B cell (primary cell): ENCODE measurements at regions not wholly inside any gene's neighbourhood (a gene's known extent, or its start where the extent isn't known, plus 50 kb on each side); places are given as distances from the start of the nearest gene placed in this dataset.
"Not testable (repeated sequence)": the region's sequence is repeated elsewhere in the genome, so short reads cannot be mapped to it uniquely, and the experiment has no call there.

ENCODE experiments used
- ATAC-seq: fragments of 200-7000 bp; cut with Tn5 transposase; one replicate; pipeline ENCODE4 v1.10.0; 2021; ENCODE audit warnings: low read depth, mild to moderate bottlenecking, moderate number of reproducible peaks, moderate library complexity
- CTCF ChIA-PET: fragments of 350-600 bp; sonication (Branson Sonifier 250); formaldehyde crosslinking; loops from one replicate; lab custom pipeline; 2021; ENCODE audit warnings: antibody characterized with exemption, inconsistent platforms; lab: Charles Lee
- POLR2A ChIA-PET: fragments of 350-600 bp; sonication (Branson Sonifier 250); formaldehyde crosslinking; loops from one replicate; lab custom pipeline; 2021; ENCODE audit warnings: antibody characterized with exemption; lab: Charles Lee
- DNase-seq: peaks from one replicate; pipeline ENCODE4 v3.0.0; 2013
- H2AFZ ChIP-seq: 2 replicates; pipeline ENCODE4 v1.6.1; 2012; ENCODE audit warnings: mild to moderate bottlenecking, low read depth, low read length; ENCODE audit not compliant: insufficient read depth, poor library complexity, severe bottlenecking
- H3K27ac ChIP-seq, 2 donors: 1 replicate in 1 of 2; 2 replicates in 1 of 2; pipeline ENCODE4 v1.5.1; 2012 to 2013; ENCODE audit warnings: low read length in 2 of 2, mild to moderate bottlenecking in 2 of 2, moderate library complexity in 1 of 2
- H3K27me3 ChIP-seq, 4 experiments: fragments of 200-600 bp in 1 of 4; sonication (generic) in 1 of 4; replicated peaks in 1 of 4; 1 replicate in 2 of 4; 2 replicates in 2 of 4; pipeline versions ENCODE4 v1.6.1 to v1.7.0; 2013 to 2016; ENCODE audit warnings: low read length in 3 of 4, mild to moderate bottlenecking in 2 of 4, mixed read lengths in 1 of 4, moderate library complexity in 1 of 4; ENCODE audit not compliant: insufficient read depth in 4 of 4, control insufficient read depth in 3 of 4; ENCODE audit errors: control extremely low read depth in 1 of 4
- H3K36me3 ChIP-seq, 2 experiments: replicated peaks in 1 of 2; 1 replicate in 1 of 2; 2 replicates in 1 of 2; pipeline versions ENCODE4 v1.6.1 to v1.7.1; 2013; ENCODE audit warnings: low read length in 1 of 2; ENCODE audit not compliant: insufficient read depth in 2 of 2, control insufficient read depth in 1 of 2; ENCODE audit errors: control extremely low read depth in 1 of 2, extremely low read depth in 1 of 2
- H3K4me1 ChIP-seq, 2 donors: fragments of 200-600 bp in 1 of 2; sonication (generic) in 1 of 2; 1 replicate in 1 of 2; 2 replicates in 1 of 2; pipeline versions ENCODE4 v1.5.1 to v1.6.1; 2013 to 2017; ENCODE audit warnings: low read length in 2 of 2; ENCODE audit not compliant: control insufficient read depth in 2 of 2, insufficient read depth in 2 of 2
- H3K4me2 ChIP-seq: replicated peaks from 2 replicates; pipeline ENCODE3; 2012; ENCODE audit warnings: mild to moderate bottlenecking, low read depth, low read length; ENCODE audit not compliant: poor library complexity, severe bottlenecking
- H3K4me3 ChIP-seq, 5 experiments: fragments of 200-600 bp in 1 of 5; sonication (generic) in 1 of 5; 1 replicate in 3 of 5; 2 replicates in 2 of 5; pipeline versions ENCODE4 v1.5.1 to v1.7.0; 2011 to 2016; ENCODE audit warnings: low read length in 4 of 5, mild to moderate bottlenecking in 4 of 5, low read depth in 2 of 5, control low read depth in 1 of 5, moderate library complexity in 1 of 5; ENCODE audit not compliant: insufficient read depth in 1 of 5; ENCODE audit errors: control extremely low read depth in 1 of 5, extremely low read depth in 1 of 5
- H3K79me2 ChIP-seq: fragments of 200-600 bp; sonication (generic); one replicate; pipeline ENCODE4 v1.6.0; 2016; ENCODE audit warnings: low read length; ENCODE audit not compliant: control insufficient read depth, insufficient read depth
- H3K9ac ChIP-seq: fragments of 200-600 bp; sonication (generic); 2 replicates; pipeline ENCODE4 v1.6.1; 2017; ENCODE audit warnings: mild to moderate bottlenecking, low read length, moderate library complexity
- H3K9me3 ChIP-seq, 3 donors: one replicate each; pipeline versions ENCODE4 v1.6.1 to v1.7.1; 2013; ENCODE audit warnings: low read length in 2 of 3; ENCODE audit not compliant: control insufficient read depth in 2 of 3, insufficient read depth in 1 of 3; ENCODE audit errors: control extremely low read depth in 1 of 3
- H4K20me1 ChIP-seq: 2 replicates; pipeline ENCODE4 v1.6.0; 2012; ENCODE audit warnings: mild to moderate bottlenecking, low read length; ENCODE audit not compliant: insufficient read depth, control insufficient read depth, poor library complexity, severe bottlenecking
- H3K27ac Mint-ChIP-seq: one replicate; pipeline ENCODE4 v1.8.0; 2021; ENCODE audit warnings: mixed read lengths
- H3K27me3 Mint-ChIP-seq: one replicate; pipeline ENCODE4 v1.8.0; 2021; ENCODE audit warnings: mixed read lengths
- H3K4me1 Mint-ChIP-seq: one replicate; pipeline ENCODE4 v1.8.0; 2021; ENCODE audit warnings: mixed read lengths
- H3K4me3 Mint-ChIP-seq: one replicate; pipeline ENCODE4 v1.8.0; 2021; ENCODE audit warnings: mixed read lengths
- H3K9me3 Mint-ChIP-seq: one replicate; pipeline ENCODE4 v1.8.0; 2022; ENCODE audit warnings: mixed read lengths; ENCODE audit not compliant: insufficient read depth
- CTCF ChIP-seq: fragments of 200-600 bp; IDR thresholded peaks from one replicate; pipeline ENCODE4 v1.8.0; 2022; ENCODE audit warnings: antibody characterized with exemption, mild to moderate bottlenecking
- EZH2 ChIP-seq: IDR thresholded peaks from 2 replicates; pipeline ENCODE4 v1.6.1; 2012; ENCODE audit warnings: borderline replicate concordance, low read depth, mild to moderate bottlenecking, moderate library complexity, low read length; ENCODE audit not compliant: insufficient read depth, poor library complexity, severe bottlenecking
- WGBS: methylation state at CpG from one replicate; pipeline ENCODE4 v1.1.5; 2013; ENCODE audit warnings: missing lambda C conversion rate; ENCODE audit not compliant: insufficient coverage; 5-methylcytosine and 5-hydroxymethylcytosine counted together
- intact Hi-C: fragments of 100-400 bp; cut with micrococcal nuclease; formaldehyde crosslinking; loops from one replicate; pipeline ENCODE4 v1.10.0; 2022

GRCh38 chr4:62495032-62495431, 1294.9 kb downstream of the ADGRL3 start:
- TF ChIP-seq EZH2 (no peak), CTCF (no peak)
- Histone ChIP-seq H3K4me1 (no peaks in the 10 kb centered on the region), H3K36me3 (no peaks in the 10 kb centered on the region), H3K9ac (no peak overlapping the region), H3K27ac (no peak overlapping the region), H3K27me3 (no peaks in the 10 kb centered on the region), H3K9me3 (peaks cover 0 to 14% (median 3%) of the 10 kb centered on the region in 3 donors), H3K4me2 (no peak overlapping the region), H2AFZ (no peak overlapping the region), H3K79me2 (no peaks in the 10 kb centered on the region), H4K20me1 (no peaks in the 10 kb centered on the region), H3K4me3 (no peak overlapping the region)
- Mint-ChIP-seq H3K27me3 (no peaks in the 10 kb centered on the region), H3K27ac (no peak overlapping the region), H3K9me3 (peaks cover 4% of the 10 kb centered on the region), H3K4me3 (no peak overlapping the region), H3K4me1 (no peaks in the 10 kb centered on the region)
- ATAC-seq, result no peak
- intact Hi-C loops, result no loop called here
- DNase-seq, result no peak
- CTCF ChIA-PET, result no interaction called here
- POLR2A ChIA-PET, result no interaction called here

- DNase-seq, H3K4me2 ChIP-seq, intact Hi-C loops, ATAC-seq, H3K4me3 ChIP-seq, H2AFZ ChIP-seq, H3K36me3 ChIP-seq, POLR2A ChIA-PET, H4K20me1 ChIP-seq, H3K9me3 Mint-ChIP-seq, H3K27me3 ChIP-seq, H3K9ac ChIP-seq, H3K27ac ChIP-seq, H3K27ac Mint-ChIP-seq, H3K79me2 ChIP-seq, H3K4me1 Mint-ChIP-seq, H3K27me3 Mint-ChIP-seq, H3K4me1 ChIP-seq, CTCF ChIA-PET, H3K4me3 Mint-ChIP-seq: not testable (repeated sequence)
- peaks cover 0 to 14% (median 3%) of the 10 kb centered on the region in 3 donors for H3K9me3 ChIP-seq
- WGBS, result 100% methylated on average over 4 of the region's 24 CpGs
These were observed 1291.6 kb downstream of the ADGRL3 start for GRCh38 chr4:62491756-62492155.
